Spleen (tissue), 11 donors: ENCODE measurements at regions not wholly inside any gene's neighbourhood (a gene's known extent, or its start where the extent isn't known, plus 50 kb on each side); places are given as distances from the start of the nearest gene placed in this dataset.

Experiments used
- DNase-seq: peaks from one replicate; pipeline ENCODE4 v3.0.0-alpha.2; 2020
- H3K27ac ChIP-seq, 8 donors: fragments of 200-600 bp; sonication (generic) in 7 of 8; 1 replicate in 4 of 8; 2 replicates in 4 of 8; pipeline versions ENCODE4 v1.5.0 to v1.8.0; 2016 to 2021; ENCODE audit warnings: inconsistent platforms in 4 of 8, mild to moderate bottlenecking in 4 of 8, moderate library complexity in 1 of 8
- H3K27me3 ChIP-seq, 7 donors: fragments of 200-600 bp; sonication (generic) in 6 of 7; replicated peaks in 1 of 7; 1 replicate in 4 of 7; 2 replicates in 3 of 7; pipeline versions ENCODE4 v1.5.0 to v1.8.0; 2016 to 2021; ENCODE audit warnings: inconsistent platforms in 3 of 7, mild to moderate bottlenecking in 1 of 7
- H3K36me3 ChIP-seq, 6 donors: fragments of 200-600 bp; sonication (generic) in 5 of 6; 1 replicate in 4 of 6; 2 replicates in 2 of 6; pipeline versions ENCODE4 v1.5.0 to v1.8.0; 2016 to 2021; ENCODE audit warnings: inconsistent platforms in 2 of 6
- H3K4me1 ChIP-seq, 6 donors: fragments of 200-600 bp; sonication (generic) in 5 of 6; 1 replicate in 3 of 6; 2 replicates in 3 of 6; pipeline versions ENCODE4 v1.5.0 to v1.8.0; 2016 to 2021; ENCODE audit warnings: inconsistent platforms in 3 of 6
- H3K4me3 ChIP-seq, 8 donors: fragments of 200-600 bp; sonication (generic) in 7 of 8; 1 replicate in 4 of 8; 2 replicates in 4 of 8; pipeline versions ENCODE4 v1.5.0 to v1.8.0; 2016 to 2021; ENCODE audit warnings: inconsistent platforms in 4 of 8, mild to moderate bottlenecking in 4 of 8, moderate library complexity in 2 of 8
- H3K9me3 ChIP-seq, 8 donors: fragments of 200-600 bp; sonication (generic) in 7 of 8; 1 replicate in 4 of 8; 2 replicates in 4 of 8; pipeline versions ENCODE4 v1.5.0 to v1.8.0; 2016 to 2021; ENCODE audit warnings: inconsistent platforms in 4 of 8
- POLR2A ChIP-seq, 3 donors: fragments of 450-650 bp; IDR thresholded peaks; one replicate each; pipeline ENCODE4 v1.5.1; 2017; ENCODE audit warnings: antibody characterized with exemption in 3 of 3, mild to moderate bottlenecking in 1 of 3
- POLR2AphosphoS5 ChIP-seq, 3 donors: sonication (generic); formaldehyde crosslinking; IDR thresholded peaks; one replicate each; pipeline ENCODE4 v1.5.1; 2017; ENCODE audit warnings: antibody characterized with exemption in 3 of 3
- WGBS, 5 donors: extraction: QIAGEN DNeasy Blood & Tissue Kit in 3 of 5; methylation state at CpG; one replicate each; pipeline versions ENCODE4 v1.1.5 to v1.1.7; 2013 to 2018; 5-methylcytosine and 5-hydroxymethylcytosine counted together
- intact Hi-C: fragments of 100-400 bp; cut with DNase I; formaldehyde crosslinking; loops from one replicate; pipeline ENCODE4 v1.15.0; 2023; ENCODE audit warnings: low total_unique reads
- TF ChIP-seq, protein P1 (sequence below), 11 experiments: fragments of 200-600 bp in 7 of 11; fragments of 450-650 bp in 4 of 11; sonication (generic) in 4 of 11; IDR thresholded peaks in 8 of 11; conservative IDR thresholded peaks in 3 of 11; 1 replicate in 7 of 11; 2 replicates in 4 of 11; pipeline versions ENCODE4 v1.4.0 to v1.8.0; 2016 to 2021; ENCODE audit warnings: antibody characterized with exemption in 11 of 11, inconsistent platforms in 4 of 11, mild to moderate bottlenecking in 1 of 11
- donor health status: healthy with polysubstance abuse.
- donor health status: DM: no; HTN: no; CAD: no; lungs with moderate emphysema.
- donor health status: DM: no; HTN: no; CAD: no.
- donor health status: Bipolar disorder and iron deficiency.
- donor health status: healthy.
- donor health status: DM: no; HTN: no; CAD: no.
- donor health status: DM: yes; HTN: yes; CAD: no.

DNA sequence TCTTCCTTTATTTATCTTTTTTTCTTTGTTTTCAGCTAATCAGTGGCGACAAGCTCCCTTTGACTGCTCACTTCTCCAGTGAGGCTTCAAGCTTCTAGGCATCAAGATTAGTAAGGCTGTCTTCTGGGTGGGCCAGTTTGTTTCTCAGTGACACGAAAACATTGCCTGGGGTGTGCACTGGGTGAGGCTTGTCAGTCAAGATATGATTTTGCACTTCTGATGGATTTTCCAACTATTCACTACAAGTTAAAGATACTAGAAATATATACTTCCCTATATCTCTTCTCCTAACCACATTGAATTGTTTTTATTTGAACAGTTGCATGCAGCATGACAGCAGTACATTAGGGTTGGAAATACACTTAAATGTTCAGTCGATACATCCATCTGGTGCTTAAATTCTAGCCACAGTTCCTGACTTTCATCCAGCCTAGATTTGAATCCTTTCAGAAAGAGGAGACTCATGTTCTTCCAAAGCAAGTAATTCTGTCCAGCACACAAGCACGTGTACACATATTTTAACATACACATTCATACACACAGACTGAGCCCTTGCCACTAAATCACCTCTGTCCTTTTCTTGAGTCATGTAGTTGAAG lies 275.6 kb upstream of the NOVA1 start:
- WGBS, 5 donors = 76 to 88% (median 78%) methylated on average over 4 of the region's 4 CpGs
- no peaks in the 10 kb centered on the region for H3K27me3 ChIP-seq
- H3K9me3 ChIP-seq = peaks cover 0 to 4% (median 0%) of the 10 kb centered on the region in 8 donors
- DNase-seq = no peak
- H3K36me3 ChIP-seq = no peaks in the 10 kb centered on the region
- no peaks in the 10 kb centered on the region for H3K4me1 ChIP-seq
- intact Hi-C loops = no loop called here
- H3K4me3 ChIP-seq = no peak overlapping the region
- H3K27ac ChIP-seq = no peak overlapping the region
- no peak for TF ChIP-seq POLR2AphosphoS5 (IDR thresholded peaks at IDR 0.05)
- TF ChIP-seq, protein P1, sequence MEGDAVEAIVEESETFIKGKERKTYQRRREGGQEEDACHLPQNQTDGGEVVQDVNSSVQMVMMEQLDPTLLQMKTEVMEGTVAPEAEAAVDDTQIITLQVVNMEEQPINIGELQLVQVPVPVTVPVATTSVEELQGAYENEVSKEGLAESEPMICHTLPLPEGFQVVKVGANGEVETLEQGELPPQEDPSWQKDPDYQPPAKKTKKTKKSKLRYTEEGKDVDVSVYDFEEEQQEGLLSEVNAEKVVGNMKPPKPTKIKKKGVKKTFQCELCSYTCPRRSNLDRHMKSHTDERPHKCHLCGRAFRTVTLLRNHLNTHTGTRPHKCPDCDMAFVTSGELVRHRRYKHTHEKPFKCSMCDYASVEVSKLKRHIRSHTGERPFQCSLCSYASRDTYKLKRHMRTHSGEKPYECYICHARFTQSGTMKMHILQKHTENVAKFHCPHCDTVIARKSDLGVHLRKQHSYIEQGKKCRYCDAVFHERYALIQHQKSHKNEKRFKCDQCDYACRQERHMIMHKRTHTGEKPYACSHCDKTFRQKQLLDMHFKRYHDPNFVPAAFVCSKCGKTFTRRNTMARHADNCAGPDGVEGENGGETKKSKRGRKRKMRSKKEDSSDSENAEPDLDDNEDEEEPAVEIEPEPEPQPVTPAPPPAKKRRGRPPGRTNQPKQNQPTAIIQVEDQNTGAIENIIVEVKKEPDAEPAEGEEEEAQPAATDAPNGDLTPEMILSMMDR (IDR thresholded peaks at IDR 0.05 in 8 of 11, conservative IDR thresholded peaks at IDR 0.05 in 3 of 11) = no peak
- TF ChIP-seq POLR2A (IDR thresholded peaks at IDR 0.05) = no peak

DNA sequence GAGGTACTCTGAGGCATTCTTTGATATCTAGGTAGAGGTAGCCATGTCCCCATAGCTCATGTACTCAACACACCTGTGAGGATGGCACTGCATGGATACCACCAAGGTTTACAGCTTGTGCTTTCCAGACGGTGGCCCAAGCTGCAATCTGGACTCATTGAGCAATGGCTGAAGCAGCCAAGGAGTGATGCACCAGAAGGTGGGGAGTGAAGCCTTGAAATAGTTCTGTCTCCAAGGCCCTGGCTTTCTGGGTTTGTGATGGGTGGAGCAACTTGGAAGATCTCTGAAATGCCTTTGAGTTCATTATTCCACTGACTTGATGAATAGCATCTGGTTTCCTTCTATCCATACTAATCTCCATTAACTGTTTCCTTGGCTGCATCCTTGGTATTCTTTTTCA lies 290.0 kb upstream of the NOVA1 start:
- TF ChIP-seq POLR2AphosphoS5 (IDR thresholded peaks at IDR 0.05) = no peak
- TF ChIP-seq, protein P1 (IDR thresholded peaks at IDR 0.05 in 8 of 11, conservative IDR thresholded peaks at IDR 0.05 in 3 of 11) = no peak
- no peak for TF ChIP-seq POLR2A (IDR thresholded peaks at IDR 0.05)
- Histone ChIP-seq H3K9me3 (peaks cover 0 to 35% (median 23%) of the 10 kb centered on the region in 8 donors), H3K27ac (no peak overlapping the region), H3K4me3 (no peak overlapping the region), H3K36me3 (no peaks in the 10 kb centered on the region), H3K27me3 (no peaks in the 10 kb centered on the region), H3K4me1 (no peaks in the 10 kb centered on the region)
- intact Hi-C loops = no loop called here
- no peak for DNase-seq
- WGBS, 5 donors = 57 to 85% (median 80%) methylated on average over 1 of the region's 1 CpG

GRCh38 chr14:26888592-26888991 lies 290.8 kb upstream of the NOVA1 start:
- TF ChIP-seq POLR2AphosphoS5 (IDR thresholded peaks at IDR 0.05) (no peak), POLR2A (IDR thresholded peaks at IDR 0.05) (no peak)
- TF ChIP-seq, protein P1 (IDR thresholded peaks at IDR 0.05 in 8 of 11, conservative IDR thresholded peaks at IDR 0.05 in 3 of 11) = no peak
- no peaks in the 10 kb centered on the region for H3K36me3 ChIP-seq
- H3K4me1 ChIP-seq = no peaks in the 10 kb centered on the region
- WGBS, 5 donors = 73 to 100% (median 87%) methylated on average over 1 of the region's 1 CpG
- H3K27ac ChIP-seq = no peak overlapping the region
- intact Hi-C loops = no loop called here
- peaks cover 0 to 28% (median 16%) of the 10 kb centered on the region in 8 donors for H3K9me3 ChIP-seq
- H3K27me3 ChIP-seq = no peaks in the 10 kb centered on the region
- DNase-seq = no peak
- no peak overlapping the region for H3K4me3 ChIP-seq

DNA sequence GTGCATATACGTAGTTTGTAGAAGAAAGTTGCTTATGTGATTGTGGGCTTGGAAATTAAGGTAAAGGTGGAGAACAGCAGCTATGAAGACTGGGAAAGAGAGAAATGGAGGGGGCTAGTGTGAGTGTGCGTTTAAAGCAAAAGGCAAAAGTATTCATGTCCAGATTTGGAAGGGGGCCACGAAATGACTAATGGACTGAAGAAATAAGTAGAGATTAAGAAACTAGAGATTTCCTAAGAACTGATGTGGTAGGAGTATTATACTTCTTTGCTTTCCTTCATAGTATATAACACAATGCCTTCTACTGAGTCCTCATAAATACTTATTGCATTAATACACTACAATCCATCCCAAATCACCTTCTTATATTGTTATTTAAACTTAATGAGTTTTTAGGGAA lies 298.6 kb upstream of the NOVA1 start:
- no peak for DNase-seq
- H3K36me3 ChIP-seq = no peaks in the 10 kb centered on the region

More for the DNA sequence above, 298.6 kb upstream of the NOVA1 start:
- no peak overlapping the region for H3K4me3 ChIP-seq
- H3K27me3 ChIP-seq = no peaks in the 10 kb centered on the region
- no peak overlapping the region for H3K27ac ChIP-seq
- H3K4me1 ChIP-seq = no peaks in the 10 kb centered on the region
- intact Hi-C loops = no loop called here
- TF ChIP-seq POLR2AphosphoS5 (IDR thresholded peaks at IDR 0.05) (no peak), POLR2A (IDR thresholded peaks at IDR 0.05) (no peak)
- TF ChIP-seq, protein P1 (IDR thresholded peaks at IDR 0.05 in 8 of 11, conservative IDR thresholded peaks at IDR 0.05 in 3 of 11) = no peak
- H3K9me3 ChIP-seq = peaks cover 0 to 26% (median 8%) of the 10 kb centered on the region in 8 donors
- 69 to 84% (median 74%) methylated on average over 3 of the region's 3 CpGs for WGBS, 5 donors
